NCI-H1694 treated with DMSO at 0.1 percent for 48 hours (cell line): ENCODE measurements at regions not wholly inside any gene's neighbourhood (a gene's known extent, or its start where the extent isn't known, plus 50 kb on each side); places are given as distances from the start of the nearest gene placed in this dataset.
"Not testable (repeated sequence)": the region's sequence is repeated elsewhere in the genome, so short reads cannot be mapped to it uniquely, and the experiment has no call there.

Experiments
- DNase-seq: peaks from one replicate; lab custom pipeline; 2025; lab: John Stamatoyannopoulos, UW

DNA sequence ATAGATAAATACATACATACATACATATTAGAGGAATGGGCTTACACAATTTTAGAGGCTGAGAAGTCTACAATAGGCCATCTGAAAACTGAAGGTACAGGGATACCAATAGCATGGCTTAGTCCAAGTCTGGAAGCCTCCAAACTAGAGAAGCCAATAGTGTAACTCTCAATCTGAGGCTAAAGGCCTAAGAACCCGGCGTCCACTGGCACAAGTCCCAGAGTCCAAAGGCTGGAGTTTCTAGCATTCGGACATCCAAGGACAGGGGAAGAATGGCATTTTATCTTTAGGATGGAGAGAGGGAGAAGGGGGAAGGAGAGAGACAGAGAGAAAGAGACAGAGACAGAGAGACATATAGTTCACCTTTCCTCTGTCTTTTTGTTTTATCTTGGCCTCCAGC, 63.7 kb upstream of the SYT4 start:
- no peak for DNase-seq

DNA sequence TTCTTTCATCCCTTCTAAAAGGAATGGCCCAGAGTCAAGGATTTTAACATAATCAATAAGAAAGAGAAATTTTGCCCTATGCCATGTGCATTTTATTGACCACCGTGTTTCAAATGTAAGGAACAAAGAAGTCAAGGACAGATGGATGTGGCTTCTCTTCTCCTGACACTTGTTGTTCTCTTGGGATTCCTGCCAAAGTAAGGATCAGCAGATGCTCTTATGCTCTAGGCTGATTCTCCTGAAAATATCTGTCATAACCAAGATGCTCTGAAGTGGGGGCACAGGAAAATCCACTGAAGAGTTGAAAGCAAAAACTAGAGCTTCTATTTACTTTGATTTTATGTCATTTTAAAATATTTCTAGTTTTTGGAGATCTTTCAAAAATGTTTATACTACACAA, 72.9 kb upstream of the SYT4 start:
- peak; percentile 12 for DNase-seq

DNA sequence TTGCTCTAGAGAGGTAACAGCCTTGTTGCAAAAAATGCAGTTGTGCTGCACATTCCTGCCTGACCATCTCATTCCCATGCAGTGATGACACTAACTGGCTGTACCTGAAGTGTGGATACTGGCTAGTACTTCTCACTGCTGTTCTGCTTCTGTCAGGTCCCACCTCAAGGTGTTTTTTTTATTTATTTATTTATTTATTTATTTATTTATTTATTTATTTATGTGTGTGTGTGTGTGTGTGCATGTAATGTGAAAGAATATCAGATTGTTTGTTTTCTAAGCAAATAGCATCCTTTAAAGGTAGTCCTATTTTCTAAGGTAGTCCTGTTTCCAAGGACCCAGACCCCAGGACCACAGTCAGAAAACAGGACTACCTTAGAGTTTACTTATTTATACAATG, 87.2 kb upstream of the SYT4 start:
- DNase-seq, result no peak

DNA sequence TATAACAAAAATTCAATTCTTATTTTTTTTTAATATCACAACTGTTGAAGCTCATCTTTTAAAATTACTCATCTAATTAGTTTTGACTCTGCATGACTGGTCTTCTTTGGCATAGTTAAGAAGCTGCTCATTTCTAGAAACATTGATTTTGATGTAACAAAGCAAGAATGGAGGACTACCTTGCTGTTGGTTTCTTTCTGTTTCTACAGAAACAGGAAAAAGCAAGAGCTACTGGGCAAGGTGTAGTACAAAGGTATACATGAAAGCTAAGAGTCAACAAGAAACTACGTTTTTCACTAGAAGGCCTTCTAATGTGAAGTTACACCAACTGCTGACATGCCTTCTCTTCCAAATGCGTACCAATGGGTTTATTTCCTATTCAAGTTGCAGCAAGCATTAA, 90.6 kb upstream of the SYT4 start:
- no peak for DNase-seq

DNA sequence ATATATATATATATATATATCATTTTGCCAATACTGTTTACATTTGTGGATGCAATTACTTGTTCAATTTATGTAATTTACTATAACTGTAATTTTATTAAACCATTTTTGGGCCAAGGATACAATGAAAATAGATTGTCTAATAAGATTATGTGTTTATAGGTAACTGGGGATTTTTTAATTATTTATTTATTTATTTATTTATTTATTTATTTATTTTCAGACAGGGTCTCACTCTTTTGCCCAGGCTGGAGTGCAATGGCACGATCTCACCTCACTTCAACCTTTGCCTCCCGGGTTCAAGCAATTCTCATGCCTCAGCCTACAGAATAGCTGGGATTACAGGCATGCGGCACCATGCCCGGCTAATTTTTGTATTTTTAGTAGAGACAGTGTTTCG, 92.0 kb upstream of the SYT4 start:
- not testable (repeated sequence) for DNase-seq

DNA sequence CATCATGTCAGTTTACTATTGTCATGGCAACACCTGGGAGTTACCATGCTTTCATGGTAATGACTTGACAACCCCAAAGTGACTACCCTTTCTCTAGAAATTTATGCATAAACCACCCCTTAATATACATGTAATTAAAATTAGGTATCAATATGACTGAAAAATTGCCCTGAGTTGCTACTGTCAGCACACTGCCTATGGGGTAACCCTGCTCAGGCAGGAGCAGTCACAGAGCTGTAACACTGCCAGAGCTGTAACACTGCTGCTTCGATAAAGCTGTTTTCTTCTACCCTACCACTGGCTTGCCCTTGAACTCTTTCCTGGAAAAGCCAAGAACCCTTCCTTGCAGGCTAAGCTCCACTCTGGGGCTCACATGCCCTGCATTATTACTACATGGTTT, 95.5 kb upstream of the SYT4 start:
- DNase-seq, result no peak

DNA sequence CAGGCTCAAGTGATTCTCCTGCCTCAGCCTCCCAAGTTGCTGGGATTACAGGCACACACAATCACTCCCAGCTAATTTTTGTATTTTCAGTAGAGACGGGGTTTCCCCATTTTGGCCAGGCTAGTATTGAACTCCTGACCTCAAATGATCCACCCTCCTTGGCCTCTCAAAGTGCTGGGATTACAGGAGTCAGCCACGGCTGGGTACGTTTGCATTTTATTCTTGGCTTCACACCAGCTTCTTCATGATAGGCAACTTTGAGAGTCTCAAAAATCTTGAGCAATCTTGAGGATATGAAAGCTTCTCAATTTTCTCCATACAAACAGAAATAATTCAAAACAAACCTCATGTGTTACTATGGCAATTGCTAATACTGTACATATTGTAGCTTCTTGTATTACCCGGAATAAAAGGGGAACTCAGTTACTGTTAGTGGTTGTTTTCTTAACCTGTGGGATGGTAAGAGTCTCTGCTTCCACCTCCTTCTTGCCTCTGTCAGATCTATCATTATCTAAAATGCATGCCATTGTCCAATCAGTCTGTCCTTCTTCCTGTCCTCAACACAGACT, 102.9 kb upstream of the SYT4 start:
- no peak for DNase-seq

DNA sequence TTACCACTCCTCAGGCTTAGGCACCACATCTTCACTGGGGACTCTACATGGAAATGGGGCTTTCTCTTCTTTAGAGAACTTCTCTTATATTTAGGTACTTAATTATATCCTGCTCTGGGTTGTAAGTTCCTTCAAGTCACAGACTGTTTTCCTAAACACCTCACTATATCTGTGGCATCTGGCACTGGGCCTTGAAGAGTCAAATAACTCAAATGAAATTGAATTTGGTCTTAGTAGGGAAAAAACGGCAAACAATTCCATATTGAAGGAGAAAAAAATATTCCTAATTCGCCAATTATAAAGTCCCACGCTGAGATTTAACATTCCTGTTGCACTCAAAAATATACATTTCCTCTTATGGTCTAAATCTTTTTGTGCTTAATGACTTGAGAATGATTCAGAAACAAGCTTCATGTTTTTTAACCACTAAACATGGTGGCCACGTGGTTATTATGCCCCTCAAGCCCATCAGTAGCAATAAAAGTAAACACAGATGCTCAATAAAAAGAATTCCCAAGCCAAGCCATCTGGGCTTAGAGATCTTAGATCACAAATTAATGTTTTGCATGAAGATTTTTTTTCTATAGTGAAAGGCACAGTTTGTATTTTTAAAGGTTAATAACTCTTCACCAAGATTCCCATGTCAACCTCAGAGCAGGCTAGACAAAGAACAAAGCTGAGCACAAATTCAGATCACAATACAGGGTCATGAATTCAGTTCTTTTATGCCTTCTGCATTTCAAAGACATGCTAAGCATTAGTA, 105.5 kb upstream of the SYT4 start:
- peak; percentile 38 for DNase-seq

DNA sequence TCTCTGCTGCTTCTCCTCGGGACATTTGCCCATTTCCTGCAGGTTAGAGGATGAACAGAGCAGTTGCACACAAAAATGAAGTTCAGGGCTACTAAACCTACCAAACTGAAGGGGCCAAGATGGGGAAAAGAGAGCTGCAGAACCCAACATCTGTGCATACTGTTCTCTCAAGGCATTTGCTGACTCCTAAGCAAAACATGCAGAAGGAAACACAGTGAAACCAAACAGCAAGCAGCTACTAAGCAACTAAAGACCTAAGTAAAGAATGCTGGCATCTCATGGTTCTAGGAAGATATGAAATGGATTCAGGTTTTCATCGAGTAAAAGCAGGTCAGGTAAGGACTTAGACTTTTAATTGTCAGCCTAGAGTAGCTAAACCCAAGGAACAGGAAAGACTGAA, 111.9 kb upstream of the SYT4 start:
- no peak for DNase-seq

DNA sequence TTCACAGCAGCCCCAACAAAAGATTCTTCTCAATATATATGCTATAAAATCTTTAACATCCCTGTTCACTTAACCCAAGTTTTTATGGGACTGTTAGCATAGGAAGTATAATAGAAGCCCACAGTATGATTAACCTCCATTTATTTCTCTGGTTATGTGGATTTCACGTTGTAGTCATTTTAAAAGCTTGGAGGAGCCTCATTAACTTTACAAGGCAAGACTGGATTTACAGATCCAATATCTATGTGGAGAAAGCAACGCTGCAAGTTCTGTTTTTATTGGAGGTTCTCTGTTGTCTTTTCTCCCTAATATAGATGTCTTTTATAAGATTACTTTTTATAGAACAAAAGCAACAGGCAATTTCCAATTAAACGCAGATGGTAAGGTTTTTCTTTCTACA, 114.9 kb upstream of the SYT4 start:
- no peak for DNase-seq

DNA sequence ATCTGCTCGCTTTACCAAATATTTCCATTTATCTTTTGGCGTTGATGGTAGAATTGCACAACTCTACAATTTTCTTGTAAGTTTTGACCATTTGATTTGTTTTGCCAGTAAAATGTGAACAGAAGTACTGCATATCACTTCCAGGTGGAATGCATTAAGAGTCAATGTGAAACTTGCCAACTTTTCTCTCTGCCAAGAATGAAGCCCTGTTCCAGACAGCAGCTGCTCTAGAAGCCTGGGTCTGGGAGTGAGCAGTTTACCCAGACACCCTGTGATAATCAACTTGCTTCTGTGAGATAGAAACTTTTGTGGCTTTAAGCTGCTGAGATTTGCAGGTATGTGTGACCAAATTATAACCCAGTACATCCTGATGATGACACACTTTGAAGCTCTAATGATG, 115.9 kb upstream of the SYT4 start:
- peak; percentile 0 for DNase-seq

DNA sequence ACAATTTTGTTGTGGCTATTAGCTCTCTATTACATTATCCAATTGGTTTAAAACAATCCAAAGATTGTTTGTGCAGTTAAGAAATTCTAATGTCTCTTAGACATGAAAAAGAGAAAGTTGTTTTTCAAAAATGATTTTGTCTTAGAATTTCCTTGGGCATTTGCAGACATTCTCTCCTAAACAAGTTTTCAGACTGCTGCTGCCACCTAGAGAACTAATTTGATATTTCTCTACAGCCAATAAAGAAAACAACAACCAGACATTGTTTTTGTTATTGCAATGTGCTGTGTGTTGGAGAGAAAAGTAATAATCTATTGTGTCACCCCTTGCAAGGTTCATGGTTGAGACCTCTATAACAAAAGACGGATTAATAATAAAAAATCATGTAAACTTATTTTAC, 119.0 kb upstream of the SYT4 start:
- peak; percentile 46 for DNase-seq

DNA sequence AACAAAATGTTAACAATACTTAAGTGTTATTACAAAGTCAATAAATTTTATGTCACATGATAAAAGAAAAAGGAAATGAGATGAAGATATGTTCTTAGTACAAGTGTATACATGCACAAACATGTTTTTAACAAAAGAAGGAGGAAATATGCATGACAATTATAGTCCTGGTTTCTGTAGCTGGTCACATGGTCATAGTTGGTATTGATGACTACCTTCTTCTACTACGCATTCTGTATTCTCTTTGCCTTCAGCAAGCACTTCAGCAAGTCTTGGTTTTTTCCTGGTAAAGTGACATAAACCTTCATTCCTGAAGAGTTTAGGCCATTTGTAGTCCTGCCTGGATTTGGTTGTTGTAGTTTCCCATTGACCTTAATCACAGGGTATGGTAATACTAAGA, 121.3 kb upstream of the SYT4 start:
- DNase-seq, result no peak

DNA sequence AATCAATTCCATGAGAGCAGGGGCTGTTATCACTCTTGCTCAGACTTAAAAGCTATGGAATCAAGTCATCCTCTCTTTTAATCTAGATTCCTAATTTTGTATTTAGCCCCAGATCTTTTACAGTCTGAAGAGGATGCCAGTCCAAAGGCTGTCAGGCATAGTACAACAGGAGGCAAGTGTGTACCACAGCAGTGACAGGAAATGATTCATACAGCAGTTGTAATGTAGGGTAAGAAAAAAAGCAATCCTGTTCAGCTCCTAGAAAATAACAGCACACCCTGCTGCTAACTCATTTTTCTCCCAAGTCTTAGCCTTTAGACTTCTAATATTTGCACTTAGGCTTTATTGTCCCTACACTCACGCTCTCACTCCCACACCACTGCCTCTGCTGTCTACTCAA, 127.8 kb upstream of the SYT4 start:
- no peak for DNase-seq

DNA sequence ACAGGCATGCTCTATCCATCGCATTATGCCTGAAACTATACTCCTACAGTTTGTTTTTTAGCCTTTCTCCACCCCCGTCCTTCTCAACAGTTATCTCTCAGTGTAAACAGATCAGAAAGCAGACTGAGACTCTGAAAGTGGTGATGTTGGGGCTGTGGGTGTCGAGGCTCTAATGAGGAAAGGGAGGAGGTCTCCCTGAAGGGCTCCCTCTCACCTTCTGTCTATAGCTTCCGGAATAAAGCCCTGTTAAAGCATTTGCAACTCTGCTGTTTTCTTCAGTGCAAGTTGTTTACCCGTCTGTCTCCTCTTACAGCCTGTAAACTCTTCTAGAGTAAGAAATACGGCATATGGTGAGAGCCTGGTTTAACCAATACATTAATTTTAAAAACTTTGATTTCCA, 136.7 kb upstream of the SYT4 start:
- DNase-seq, result no peak

DNA sequence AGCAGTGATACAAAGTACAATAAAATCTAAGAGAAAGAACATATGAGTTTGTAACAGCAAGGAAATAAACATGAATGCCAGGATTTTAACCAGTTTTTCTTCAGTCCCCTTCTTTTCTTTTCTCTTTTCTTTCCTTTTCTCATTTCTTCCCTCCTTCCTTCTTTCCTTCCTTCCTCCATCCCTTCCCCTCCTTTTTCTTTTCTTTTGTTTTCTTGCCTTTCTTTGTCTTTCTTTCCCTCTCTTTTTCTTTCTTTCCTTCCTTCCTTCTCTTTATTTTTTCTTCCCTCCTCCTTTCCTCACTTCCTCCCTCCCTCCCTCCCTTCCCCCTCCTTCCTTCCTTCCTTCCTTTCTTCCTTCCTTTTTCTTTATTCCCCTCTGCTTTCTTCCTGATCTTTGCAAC, 142.8 kb upstream of the SYT4 start:
- no peak for DNase-seq

DNA sequence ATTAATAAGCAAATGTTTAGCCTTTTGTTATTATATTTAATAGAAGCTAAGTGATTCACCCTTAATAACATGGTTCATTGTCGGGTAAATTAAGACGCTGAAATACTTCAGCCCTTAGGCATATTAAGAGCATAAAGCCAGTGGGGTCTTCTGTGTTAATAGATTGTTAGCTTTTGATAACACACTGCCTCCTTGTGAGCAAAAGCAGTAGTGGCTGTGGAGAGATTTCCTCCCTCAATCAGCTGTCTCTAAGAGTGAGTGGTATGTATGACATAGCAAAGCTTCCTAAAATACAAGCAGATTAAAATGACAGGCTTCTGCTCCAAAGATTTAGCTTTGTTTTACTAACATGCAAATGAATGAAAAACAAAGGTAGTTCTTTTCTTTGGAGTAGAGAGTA, 143.7 kb upstream of the SYT4 start:
- no peak for DNase-seq

DNA sequence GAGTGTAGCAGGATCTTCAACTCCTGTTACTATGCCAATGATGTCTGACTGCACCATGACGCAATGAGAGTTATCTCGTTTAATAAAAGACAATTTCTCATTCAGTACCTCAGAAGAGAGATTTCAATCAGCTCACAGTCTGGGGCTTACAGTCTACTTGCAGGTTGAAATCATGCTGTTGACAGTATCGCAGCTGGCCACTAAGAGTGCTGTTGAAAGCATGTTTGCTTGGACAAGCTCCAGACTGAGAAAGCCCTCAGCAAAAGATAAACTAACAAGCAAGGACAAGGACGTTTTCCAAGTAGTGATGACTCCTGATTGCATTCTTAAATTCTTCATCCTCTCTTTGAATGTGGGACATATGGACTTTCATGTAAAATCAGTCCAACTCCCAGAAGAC, 145.2 kb upstream of the SYT4 start:
- peak; percentile 51 for DNase-seq

DNA sequence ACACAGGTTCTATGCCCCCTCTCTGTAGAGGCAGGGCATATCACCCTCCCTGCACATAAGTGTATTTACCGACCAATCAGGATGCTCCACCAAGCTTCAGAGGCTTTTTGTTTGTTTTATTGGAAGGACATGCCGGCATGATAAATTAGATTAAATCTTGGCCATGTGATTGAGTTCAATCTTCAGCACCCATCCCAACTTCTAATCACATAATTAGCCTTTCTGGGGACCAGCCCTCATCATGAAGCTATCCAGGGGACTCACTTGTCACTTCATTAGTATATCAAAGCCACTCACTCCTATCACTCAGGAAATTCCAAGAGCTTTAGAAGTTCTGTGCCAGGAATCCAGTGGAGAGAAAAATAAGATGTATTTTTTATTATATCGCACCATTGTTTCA, 158.6 kb upstream of the SYT4 start:
- no peak for DNase-seq

DNA sequence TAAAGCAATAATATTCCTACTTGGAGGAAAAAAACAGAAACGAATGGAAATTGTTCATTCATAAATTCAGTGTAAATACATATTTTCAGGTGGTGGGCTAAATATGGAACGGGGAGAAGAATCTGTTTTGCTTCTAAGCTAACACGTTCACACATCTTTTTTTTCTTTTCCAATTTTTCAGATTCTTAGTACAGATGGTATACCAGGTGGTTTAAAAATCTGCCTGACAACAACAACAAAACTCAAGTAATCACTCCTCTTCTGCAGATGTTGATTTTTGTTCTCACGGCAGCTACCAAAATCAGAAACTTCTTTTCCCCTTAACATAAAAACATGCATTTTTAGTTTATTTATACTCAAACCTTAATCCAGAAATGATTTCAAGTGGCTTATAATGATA, 164.8 kb upstream of the SYT4 start:
- peak; percentile 44 for DNase-seq

DNA sequence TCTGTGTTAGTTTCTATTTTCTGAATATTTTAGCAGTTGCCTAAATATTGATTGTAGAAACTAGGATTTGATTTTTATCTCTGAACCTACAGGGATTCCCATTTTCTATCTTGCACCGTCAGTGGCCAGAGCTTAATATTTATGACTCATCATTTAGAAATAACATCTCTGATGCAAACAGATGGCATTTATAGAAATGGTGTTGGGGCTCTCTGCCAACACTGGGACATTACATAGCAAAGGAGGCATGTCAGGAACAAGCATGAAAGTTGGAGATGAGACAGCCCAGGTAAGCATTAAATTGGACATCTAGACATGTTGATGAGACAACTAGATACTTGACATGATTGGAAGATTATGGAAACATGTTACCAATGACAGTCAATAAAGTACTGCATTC, 165.3 kb upstream of the SYT4 start:
- peak; percentile 54 for DNase-seq

DNA sequence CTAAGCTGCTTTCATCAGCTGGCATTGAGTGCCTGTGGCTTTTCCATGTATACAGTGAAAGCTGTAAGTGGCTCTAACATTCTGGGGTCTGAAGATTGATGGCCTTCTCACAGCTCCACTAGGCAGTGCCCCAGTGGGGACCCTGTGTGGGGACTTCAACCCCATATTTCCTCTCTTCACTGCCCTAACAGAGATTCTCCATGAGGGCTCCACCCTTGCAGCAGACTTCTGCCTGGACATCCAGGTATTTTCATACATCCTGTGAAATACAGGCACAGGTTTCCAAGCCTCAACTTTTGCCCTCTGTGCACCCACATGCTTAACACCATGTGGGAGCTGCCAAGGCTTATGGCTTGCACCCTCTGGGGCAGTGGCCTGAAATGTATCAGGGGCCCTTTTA, 188.2 kb upstream of the SYT4 start:
- no peak for DNase-seq

DNA sequence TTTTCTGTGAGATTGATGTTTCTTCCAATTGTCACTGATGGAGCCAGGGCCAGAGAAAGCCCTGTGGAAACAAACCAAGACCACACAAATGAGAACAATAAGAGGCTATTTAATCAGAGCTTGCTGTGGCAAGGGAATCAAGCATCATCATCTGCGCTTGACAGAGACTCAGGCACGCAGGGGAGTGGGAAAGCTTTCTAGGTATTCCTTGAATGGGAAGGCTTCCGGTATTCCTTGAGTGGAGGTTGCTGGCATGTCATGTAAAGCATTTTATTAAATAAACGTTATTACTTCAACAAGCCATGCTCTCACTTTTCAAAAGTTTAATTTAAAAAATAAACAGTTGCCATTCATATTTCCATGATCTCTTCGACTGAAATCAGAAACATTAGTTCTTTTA, 194.6 kb upstream of the SYT4 start:
- DNase-seq, result no peak

DNA sequence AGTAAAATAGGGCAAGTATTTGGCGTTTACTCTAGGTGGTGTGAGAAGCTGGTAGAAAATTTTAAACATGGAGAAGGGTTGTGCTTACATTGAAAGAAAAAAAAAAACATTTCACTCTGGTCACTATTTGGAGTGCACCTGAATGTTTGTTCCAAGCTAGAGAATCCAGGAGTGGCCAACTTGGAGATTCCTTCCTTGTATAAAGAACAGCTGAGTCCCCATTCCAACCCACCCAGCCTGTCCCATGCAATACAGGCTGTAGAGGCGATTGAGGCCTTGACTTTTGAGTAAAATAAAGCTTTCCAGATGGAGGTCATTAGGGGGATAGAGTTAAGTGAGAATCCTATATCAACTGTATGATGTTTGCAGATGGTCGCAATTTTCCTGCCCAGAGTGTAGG, 203.8 kb upstream of the SYT4 start:
- DNase-seq, result no peak
